Pancreas (tissue), 10 donors: ENCODE measurements at regions not wholly inside any gene's neighbourhood (a gene's known extent, or its start where the extent isn't known, plus 50 kb on each side); places are given as distances from the start of the nearest gene placed in this dataset.

Source experiments
- ATAC-seq, 4 donors: fragments of 200-7000 bp; cut with Tn5 transposase; one replicate each; pipeline versions ENCODE4 v1.8.0 to v1.9.1; 2020; ENCODE audit warnings: mild to moderate bottlenecking in 4 of 4, moderate library complexity in 4 of 4
- DNase-seq, 6 donors: peaks; one replicate each; pipeline ENCODE4 v3.0.0-alpha.2; 2020
- FAIRE-seq: peaks from 2 replicates; lab custom pipeline; 2012; peaks lifted over from hg19 to GRCh38; lab: Jason Lieb, UNC
- H3K27ac ChIP-seq, 4 donors: fragments of 200-600 bp; sonication (generic); 1 replicate in 3 of 4; 2 replicates in 1 of 4; pipeline versions ENCODE4 v1.5.0 to v1.8.0; 2020
- H3K27me3 ChIP-seq, 4 donors: fragments of 200-600 bp; one replicate each; pipeline ENCODE4 v1.8.0; 2021
- H3K36me3 ChIP-seq, 3 donors: fragments of 200-600 bp; sonication (generic) in 1 of 3; one replicate each; pipeline versions ENCODE4 v1.5.0 to v1.8.0; 2020 to 2021
- H3K4me1 ChIP-seq, 3 donors: fragments of 200-600 bp; one replicate each; pipeline ENCODE4 v1.8.0; 2021
- H3K4me3 ChIP-seq, 4 donors: fragments of 200-600 bp; sonication (generic) in 2 of 4; one replicate each; pipeline versions ENCODE4 v1.5.0 to v1.8.0; 2020 to 2021
- H3K9me3 ChIP-seq, 4 donors: fragments of 200-600 bp; one replicate each; pipeline ENCODE4 v1.8.0; 2021
- CTCF ChIP-seq, 4 donors: fragments of 200-600 bp; sonication (generic) in 3 of 4; IDR thresholded peaks; one replicate each; pipeline versions ENCODE4 v1.5.0 to v1.8.0; 2021; ENCODE audit warnings: antibody characterized with exemption in 4 of 4
- WGBS, 2 donors: extraction: QIAGEN DNeasy Blood & Tissue Kit; methylation state at CpG; one replicate each; pipeline ENCODE4 v1.1.7; 2013; 5-methylcytosine and 5-hydroxymethylcytosine counted together
- intact Hi-C, 3 donors: fragments of 100-400 bp; cut with DNase I; formaldehyde crosslinking; loops; one replicate each; pipeline versions ENCODE4 v1.11.1 to v1.14.2; 2022
- donor health status: healthy with polysubstance abuse.
- donor health status: DM: no; HTN: no; CAD: no; lungs with moderate emphysema.
- donor health status: DM: no; HTN: no; CAD: no.
- donor health status: control.
- donor health status: control.
- donor health status: Bipolar disorder and iron deficiency.
- donor health status: DM: yes; HTN: yes; CAD: no.
- donor health status: DM: no; HTN: no; CAD: no.
- donor health status: DM: no; HTN: no; CAD: no.
- donor health status: DM: yes; HTN: yes; CAD: no.

GRCh38 chr13:73672492-73672891 is 461.7 kb downstream of the KLF12 start:
- Histone ChIP-seq H3K9me3 (no peaks in the 10 kb centered on the region), H3K36me3 (no peaks in the 10 kb centered on the region), H3K4me3 (no peak overlapping the region), H3K4me1 (peaks cover 7 to 21% (median 12%) of the 10 kb centered on the region in 3 donors), H3K27ac (peak overlapping the region in 2 of 4 donors; percentile 59 to 66), H3K27me3 (no peaks in the 10 kb centered on the region)
- ATAC-seq, result peak; percentile 89 to 94 (median 90)
- intact Hi-C loops, result no loop called here
- TF ChIP-seq CTCF (IDR thresholded peaks at IDR 0.05), result no peak
- DNase-seq, result no peak
- no peak for FAIRE-seq
- 10 to 13% methylated on average over 3 of the region's 3 CpGs for WGBS, 2 donors

- H3K36me3 ChIP-seq, result no peaks in the 10 kb centered on the region
- 97 to 98% methylated on average over 5 of the region's 5 CpGs for WGBS, 2 donors
- H3K9me3 ChIP-seq, result no peaks in the 10 kb centered on the region
- intact Hi-C loops, result no loop called here
- H3K4me3 ChIP-seq, result no peak overlapping the region
- H3K4me1 ChIP-seq, result peaks cover 7 to 23% (median 12%) of the 10 kb centered on the region in 3 donors
- no peak for TF ChIP-seq CTCF (IDR thresholded peaks at IDR 0.05)
- no peak for DNase-seq
- no peak for FAIRE-seq
- peak overlapping the region in 1 of 4 donors; percentile 66 for H3K27ac ChIP-seq
- ATAC-seq, result no peak
- no peaks in the 10 kb centered on the region for H3K27me3 ChIP-seq
These were observed 462.5 kb downstream of the KLF12 start for GRCh38 chr13:73671732-73672131.

GRCh38 chr13:73671011-73671410 is 463.2 kb downstream of the KLF12 start:
- FAIRE-seq, result no peak

GRCh38 chr13:73667756-73668155 is 466.4 kb downstream of the KLF12 start:
- Histone ChIP-seq H3K36me3 (no peaks in the 10 kb centered on the region), H3K27me3 (no peaks in the 10 kb centered on the region), H3K4me1 (peaks cover 0 to 11% (median 5%) of the 10 kb centered on the region in 3 donors), H3K4me3 (no peak overlapping the region), H3K27ac (no peak overlapping the region), H3K9me3 (no peaks in the 10 kb centered on the region)
- FAIRE-seq (no peak), ATAC-seq (peak in 3 of 4 donors; percentile 20 to 51 (median 21)), DNase-seq (no peak)
- TF ChIP-seq CTCF (IDR thresholded peaks at IDR 0.05), result no peak
- 35 to 44% methylated on average over 3 of the region's 3 CpGs for WGBS, 2 donors
- intact Hi-C loops, result no loop called here

More at GRCh38 chr13:73671011-73671410, 463.2 kb downstream of the KLF12 start:
- no peaks in the 10 kb centered on the region for H3K27me3 ChIP-seq
- 92 to 98% methylated on average over 2 of the region's 2 CpGs for WGBS, 2 donors
- H3K4me3 ChIP-seq, result no peak overlapping the region
- no peak for TF ChIP-seq CTCF (IDR thresholded peaks at IDR 0.05)
- peaks cover 7 to 23% (median 12%) of the 10 kb centered on the region in 3 donors for H3K4me1 ChIP-seq
- H3K27ac ChIP-seq, result no peak overlapping the region
- DNase-seq (no peak), ATAC-seq (no peak)
- intact Hi-C loops, result no loop called here
- no peaks in the 10 kb centered on the region for H3K9me3 ChIP-seq
- no peaks in the 10 kb centered on the region for H3K36me3 ChIP-seq

GRCh38 chr13:73665261-73665660 is 468.9 kb downstream of the KLF12 start:
- no peak overlapping the region for H3K27ac ChIP-seq
- intact Hi-C loops, result no loop called here
- no peak for FAIRE-seq
- no peaks in the 10 kb centered on the region for H3K36me3 ChIP-seq
- no peak overlapping the region for H3K4me3 ChIP-seq
- WGBS, 2 donors, result 52 to 57% methylated on average over 2 of the region's 2 CpGs
- H3K4me1 ChIP-seq, result peaks cover 0 to 5% (median 0%) of the 10 kb centered on the region in 3 donors
- no peaks in the 10 kb centered on the region for H3K9me3 ChIP-seq
- no peak for TF ChIP-seq CTCF (IDR thresholded peaks at IDR 0.05)
- DNase-seq, result no peak
- H3K27me3 ChIP-seq, result no peaks in the 10 kb centered on the region
- no peak for ATAC-seq
